AG10803 (cell line): ENCODE measurements at regions not wholly inside any gene's neighbourhood (a gene's known extent, or its start where the extent isn't known, plus 50 kb on each side); places are given as distances from the start of the nearest gene placed in this dataset.

Experiments used
- DNase-seq: peaks from one replicate; pipeline ENCODE4 v3.0.0; 2010; ENCODE audit warnings: low read depth
- H3K4me3 ChIP-seq: 2 replicates; pipeline ENCODE4 v1.5.1; 2011; ENCODE audit warnings: mild to moderate bottlenecking, low read length, control low read depth
- CTCF ChIP-seq: conservative IDR thresholded peaks from 2 replicates; pipeline ENCODE4 v1.5.1; 2011; ENCODE audit warnings: mild to moderate bottlenecking, low read length, control low read depth, inconsistent platforms

- DNase-seq, result no peak
- TF ChIP-seq CTCF, result no peak
- H3K4me3 ChIP-seq, result no peak overlapping the region
These were observed 661.3 kb upstream of the KLF12 start for GRCh38 chr13:74795526-74795925.

- no peak overlapping the region for H3K4me3 ChIP-seq
- no peak for TF ChIP-seq CTCF
- peak; percentile 9 for DNase-seq
These were observed 660.4 kb upstream of the KLF12 start for GRCh38 chr13:74794582-74794981.

DNA sequence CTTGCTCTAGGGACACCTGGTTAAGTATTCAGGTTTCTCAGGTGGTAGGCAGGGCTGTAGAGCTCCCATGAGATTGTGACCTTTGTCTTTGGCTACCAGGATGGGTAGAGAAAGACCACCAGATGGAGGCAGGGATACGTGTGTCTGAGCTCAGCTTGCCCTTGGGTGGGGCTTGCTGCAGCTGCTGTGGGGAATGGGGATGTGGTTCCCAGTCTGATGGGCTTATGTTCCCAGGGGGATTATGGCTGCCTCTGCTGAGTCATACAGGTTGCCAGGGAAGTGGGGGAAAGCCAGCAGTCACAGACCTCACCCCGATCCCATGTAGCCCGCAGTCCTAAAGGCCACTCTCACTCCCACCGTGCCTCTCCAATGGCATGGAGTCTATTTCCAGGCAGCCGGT lies 659.9 kb upstream of the KLF12 start:
- H3K4me3 ChIP-seq, result no peak overlapping the region
- DNase-seq, result no peak
- no peak for TF ChIP-seq CTCF

DNA sequence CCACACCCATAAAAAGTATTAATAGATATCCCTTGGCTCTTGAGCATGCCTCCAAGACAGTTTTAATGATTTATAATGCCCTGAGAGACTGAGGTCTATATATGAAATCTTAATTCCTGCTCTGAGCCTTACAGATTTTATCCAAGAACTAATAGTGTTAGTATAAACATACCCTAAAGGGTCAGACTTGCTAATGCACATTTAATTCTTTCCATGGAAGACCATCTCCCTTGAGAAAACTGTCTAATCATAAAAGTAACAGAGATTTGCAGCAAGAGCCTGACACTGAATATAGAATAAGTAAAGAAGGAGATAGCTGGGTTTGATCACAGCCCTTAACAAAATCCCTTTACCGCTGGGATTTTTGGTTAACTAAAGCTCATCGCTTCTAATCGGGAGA lies 650.8 kb upstream of the KLF12 start:
- no peak for DNase-seq
- TF ChIP-seq CTCF, result no peak
- no peak overlapping the region for H3K4me3 ChIP-seq

DNA sequence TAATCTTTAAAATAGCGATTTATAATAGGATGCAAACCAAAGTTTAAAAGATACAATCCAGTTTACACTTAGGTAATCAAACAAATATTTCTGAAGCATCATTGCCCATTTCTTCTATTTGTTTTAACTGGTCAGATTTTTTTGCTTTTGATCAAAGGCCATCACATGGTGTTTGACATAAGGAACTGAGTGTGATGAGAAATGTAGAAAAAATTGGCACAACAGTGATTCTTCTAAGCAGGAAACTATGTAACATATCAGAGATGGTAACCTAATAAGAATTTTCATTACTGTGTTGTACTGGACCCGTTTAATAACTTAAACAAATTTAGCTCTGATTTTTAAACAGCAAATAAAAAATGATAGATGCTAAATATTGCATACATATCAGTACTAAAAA lies 644.7 kb upstream of the KLF12 start:
- H3K4me3 ChIP-seq, result no peak overlapping the region
- peak; percentile 22 for DNase-seq
- TF ChIP-seq CTCF, result no peak

- H3K4me3 ChIP-seq, result no peak overlapping the region
- DNase-seq, result no peak
- TF ChIP-seq CTCF, result no peak
These were observed 643.9 kb upstream of the KLF12 start for GRCh38 chr13:74778087-74778486.

GRCh38 chr13:74774264-74774663 lies 640.1 kb upstream of the KLF12 start:
- peak; percentile 74 for DNase-seq
- no peak for TF ChIP-seq CTCF
- no peak overlapping the region for H3K4me3 ChIP-seq
